VCaP (cell line): ENCODE measurements at regions not wholly inside any gene's neighbourhood (a gene's known extent, or its start where the extent isn't known, plus 50 kb on each side); places are given as distances from the start of the nearest gene placed in this dataset.

ENCODE experiments used
- H3K27ac ChIP-seq: fragments of 450-650 bp; 2 replicates; pipeline ENCODE4 v1.5.1; 2017
- TF ChIP-seq, protein P1 (sequence below): fragments of 450-650 bp; conservative IDR thresholded peaks from 2 replicates; pipeline ENCODE4 v1.5.1; 2017; ENCODE audit warnings: mild to moderate bottlenecking, moderate library complexity

DNA sequence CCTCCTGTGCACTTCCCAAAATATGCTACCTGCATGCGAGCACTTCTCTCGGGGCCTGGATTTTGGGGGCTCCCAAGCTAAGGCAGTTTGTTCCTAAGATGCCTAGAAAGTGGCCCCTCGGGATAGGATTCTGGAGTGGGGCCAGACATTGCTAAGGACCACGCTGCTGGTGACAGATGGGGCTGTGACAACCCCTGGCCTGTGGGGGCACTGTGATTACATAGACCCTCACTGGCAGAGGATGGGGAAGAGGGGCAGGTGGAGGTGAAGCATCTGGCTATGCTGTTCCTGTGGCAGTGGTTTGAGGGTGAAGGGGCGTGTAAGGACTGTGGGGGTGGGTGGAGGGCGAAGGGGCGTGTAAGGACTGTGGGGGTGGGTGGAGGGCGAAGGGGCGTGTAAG lies 128.4 kb downstream of the ENGASE start:
- TF ChIP-seq, protein P1, sequence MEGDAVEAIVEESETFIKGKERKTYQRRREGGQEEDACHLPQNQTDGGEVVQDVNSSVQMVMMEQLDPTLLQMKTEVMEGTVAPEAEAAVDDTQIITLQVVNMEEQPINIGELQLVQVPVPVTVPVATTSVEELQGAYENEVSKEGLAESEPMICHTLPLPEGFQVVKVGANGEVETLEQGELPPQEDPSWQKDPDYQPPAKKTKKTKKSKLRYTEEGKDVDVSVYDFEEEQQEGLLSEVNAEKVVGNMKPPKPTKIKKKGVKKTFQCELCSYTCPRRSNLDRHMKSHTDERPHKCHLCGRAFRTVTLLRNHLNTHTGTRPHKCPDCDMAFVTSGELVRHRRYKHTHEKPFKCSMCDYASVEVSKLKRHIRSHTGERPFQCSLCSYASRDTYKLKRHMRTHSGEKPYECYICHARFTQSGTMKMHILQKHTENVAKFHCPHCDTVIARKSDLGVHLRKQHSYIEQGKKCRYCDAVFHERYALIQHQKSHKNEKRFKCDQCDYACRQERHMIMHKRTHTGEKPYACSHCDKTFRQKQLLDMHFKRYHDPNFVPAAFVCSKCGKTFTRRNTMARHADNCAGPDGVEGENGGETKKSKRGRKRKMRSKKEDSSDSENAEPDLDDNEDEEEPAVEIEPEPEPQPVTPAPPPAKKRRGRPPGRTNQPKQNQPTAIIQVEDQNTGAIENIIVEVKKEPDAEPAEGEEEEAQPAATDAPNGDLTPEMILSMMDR = no peak
- H3K27ac ChIP-seq = no peak overlapping the region

DNA sequence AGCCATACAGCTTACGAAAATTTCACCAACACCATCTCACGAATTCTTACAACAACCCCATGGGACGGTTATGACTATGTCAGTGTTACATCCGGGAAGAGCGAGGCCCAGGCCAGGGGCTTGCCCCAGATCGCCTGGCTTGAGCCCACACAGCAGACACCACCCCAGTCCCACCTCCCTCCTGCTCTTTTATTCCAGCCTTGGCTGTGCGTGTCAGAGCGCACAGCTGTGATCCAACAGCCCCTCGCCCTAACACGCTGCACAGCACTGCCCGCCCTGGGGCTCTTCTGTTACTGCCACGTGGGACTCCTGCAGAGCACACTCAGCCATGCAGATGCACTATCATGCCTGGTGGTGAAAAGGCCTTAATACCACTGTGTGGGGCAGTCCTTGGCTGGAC lies 127.9 kb downstream of the ENGASE start:
- H3K27ac ChIP-seq = no peak overlapping the region
- TF ChIP-seq, protein P1 = no peak

DNA sequence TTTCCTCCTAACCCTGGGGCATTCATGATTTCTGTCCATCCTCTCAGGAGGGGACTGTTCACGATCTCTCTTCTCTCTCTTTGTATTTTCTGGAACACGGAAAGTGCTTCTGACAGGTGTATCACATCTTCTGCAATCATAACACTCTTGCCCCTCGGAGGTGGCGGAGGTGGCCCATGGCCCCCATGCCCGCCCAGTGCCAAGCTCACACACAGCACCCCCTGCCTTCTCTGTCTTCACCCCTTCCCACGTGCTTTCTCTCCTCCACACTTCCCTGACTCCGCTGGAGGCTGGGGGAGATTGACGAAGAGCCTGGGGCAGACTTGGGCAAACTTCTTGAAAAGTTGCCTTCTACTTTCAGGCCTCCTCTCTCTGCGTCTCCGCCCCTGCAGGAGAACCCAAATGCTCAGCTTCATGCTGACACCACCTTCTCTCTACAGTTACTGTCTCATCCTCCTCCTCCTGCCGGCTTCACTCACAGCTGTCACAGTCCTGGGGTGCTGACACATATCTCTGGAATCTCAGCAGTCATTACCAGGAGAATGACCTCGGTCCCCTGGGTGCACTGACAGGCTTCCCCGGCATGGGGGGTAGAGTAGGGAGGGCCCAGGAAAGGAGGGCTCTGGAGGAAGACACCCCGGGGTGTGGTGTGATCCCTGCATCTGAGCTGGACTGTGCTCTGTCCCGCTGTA lies 127.1 kb downstream of the ENGASE start:
- H3K27ac ChIP-seq = no peak overlapping the region
- TF ChIP-seq, protein P1 = no peak

DNA sequence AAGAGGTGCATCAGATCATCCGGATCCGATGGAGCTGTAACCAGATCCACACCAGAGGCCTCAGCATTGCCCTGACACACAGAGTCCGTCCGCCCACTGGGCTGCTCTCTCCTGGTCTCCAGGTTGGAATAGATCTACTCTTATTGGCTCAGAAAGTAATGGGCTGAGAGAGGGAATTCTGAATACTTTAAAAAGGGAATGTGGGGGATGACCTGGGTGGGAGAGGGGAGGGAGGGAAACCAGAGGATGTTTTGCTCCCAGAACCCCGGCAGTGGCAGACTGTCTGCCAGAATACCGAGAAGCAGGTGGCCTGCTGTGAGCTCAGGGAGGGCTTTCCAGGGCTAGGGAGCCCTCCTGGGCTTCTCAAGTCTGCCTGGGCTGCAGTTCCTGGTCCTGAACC lies 126.5 kb downstream of the ENGASE start:
- TF ChIP-seq, protein P1 = no peak

DNA sequence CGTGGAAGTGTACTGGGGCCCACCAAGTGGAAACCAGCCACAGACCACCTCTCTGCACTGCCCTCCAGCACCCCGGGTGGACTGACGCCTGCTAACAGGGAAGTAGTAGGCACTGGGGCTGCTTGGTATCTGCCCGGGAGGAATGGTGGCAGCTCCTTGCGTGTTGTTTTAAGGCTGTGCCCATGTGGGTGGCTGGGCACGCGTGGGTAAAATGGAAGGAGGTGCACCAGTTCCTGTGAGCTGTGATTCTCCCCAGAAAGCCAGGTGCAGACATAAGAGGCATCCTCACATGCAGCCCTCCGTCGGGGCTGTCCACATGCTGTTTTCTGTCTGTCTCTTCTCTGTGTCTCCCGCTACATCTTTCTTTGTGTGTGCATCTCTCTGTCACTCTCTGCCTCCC lies 122.3 kb downstream of the ENGASE start:
- TF ChIP-seq, protein P1 = no peak
- H3K27ac ChIP-seq = no peak overlapping the region

More for the DNA sequence above, 126.5 kb downstream of the ENGASE start:
- no peak overlapping the region for H3K27ac ChIP-seq

DNA sequence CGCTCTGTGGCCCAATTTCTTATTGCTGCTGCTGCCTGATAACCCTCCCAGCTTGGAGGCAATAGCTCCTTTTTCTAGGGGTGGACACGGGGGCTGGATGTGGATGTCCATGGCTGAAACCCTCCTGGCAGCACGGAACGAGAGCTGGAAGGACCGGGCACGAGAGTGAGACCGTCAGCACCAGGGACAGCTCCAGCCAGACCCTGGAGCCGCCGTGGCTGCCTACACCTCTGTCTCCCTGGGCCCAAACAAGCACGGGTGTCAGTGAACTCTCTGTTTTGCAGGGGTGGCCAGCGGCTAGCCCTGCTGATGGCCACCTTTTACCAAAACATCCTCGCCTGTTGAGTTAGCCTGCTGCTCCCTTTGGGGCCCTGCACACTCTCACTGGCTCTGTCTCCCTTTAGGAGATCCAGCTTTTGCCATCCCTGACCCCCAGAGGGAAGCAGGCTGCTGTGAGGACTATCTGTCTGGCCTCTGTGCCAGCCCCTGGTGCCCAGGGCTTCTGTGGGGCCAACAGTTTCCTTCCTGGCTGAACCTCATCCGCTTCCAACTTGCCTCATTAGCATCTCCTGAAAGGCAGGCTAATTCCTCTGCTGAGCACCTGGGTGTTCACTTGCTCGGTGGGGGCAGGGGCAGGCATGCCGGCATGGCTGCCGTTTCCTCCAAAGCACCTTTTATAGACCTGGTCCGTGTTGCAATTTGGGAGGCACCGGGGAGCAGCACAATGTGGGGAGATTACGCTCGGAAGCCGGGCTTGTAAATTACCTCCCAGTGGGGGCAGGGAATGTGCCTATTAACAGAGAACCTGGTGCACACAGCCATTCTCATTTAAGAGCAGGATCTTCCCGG lies 118.1 kb downstream of the ENGASE start:
- TF ChIP-seq, protein P1 = no peak
- no peak overlapping the region for H3K27ac ChIP-seq

DNA sequence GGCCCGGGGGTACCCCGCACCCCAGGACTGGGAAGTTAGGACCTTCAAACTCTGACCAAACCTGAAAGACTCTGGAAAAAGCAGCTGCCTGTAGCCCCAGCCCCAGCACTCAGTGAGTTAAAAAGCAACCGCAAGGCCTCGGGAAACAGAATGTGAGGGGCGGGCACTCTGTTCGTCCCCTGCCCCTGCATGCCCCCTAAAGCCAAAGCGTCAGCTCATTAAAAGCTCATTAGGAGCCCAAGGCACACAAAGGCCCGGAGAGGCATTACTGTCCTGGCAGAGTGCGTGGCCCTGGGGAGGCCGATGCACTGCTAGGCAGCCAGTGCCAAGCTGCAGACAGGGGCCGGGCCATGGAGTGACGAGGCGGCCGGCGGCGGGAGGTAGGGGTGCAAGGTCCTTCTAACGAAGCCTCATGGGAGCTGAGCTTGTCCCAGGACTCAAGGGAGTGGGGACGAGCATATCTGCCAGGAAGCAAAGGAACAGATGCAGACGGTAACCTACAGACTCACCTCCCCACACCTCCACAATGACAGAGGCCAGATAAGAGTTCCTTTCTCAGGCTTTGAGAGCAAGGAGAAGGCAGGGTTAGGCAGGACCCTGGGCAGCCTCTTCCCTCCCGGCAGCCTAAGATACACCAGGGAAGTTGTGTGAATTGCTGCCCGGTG lies 116.8 kb downstream of the ENGASE start:
- TF ChIP-seq, protein P1 = no peak
- H3K27ac ChIP-seq = no peak overlapping the region
